ENCODE measurements at regions not wholly inside any gene's neighbourhood (a gene's known extent, or its start where the extent isn't known, plus 50 kb on each side); places are given as distances from the start of the nearest gene placed in this dataset.

- no peak for DNase-seq (ENCODE audit: low spot score)
Observed at GRCh38 chr14:71467361-71467811, 464.8 kb upstream of the RGS6 start.

GRCh38 chr14:71468701-71469100 lies 463.5 kb upstream of the RGS6 start:
- DNase-seq (ENCODE audit: low spot score) = no peak

- no peak for DNase-seq (ENCODE audit: low spot score)
Observed at GRCh38 chr14:71469643-71470335, 462.4 kb upstream of the RGS6 start.

- DNase-seq (ENCODE audit: low spot score) = no peak
Observed at GRCh38 chr14:71471634-71472355, 460.4 kb upstream of the RGS6 start.

- DNase-seq (ENCODE audit: low spot score) = no peak
Observed at GRCh38 chr14:71472356-71473340, 459.6 kb upstream of the RGS6 start.

GRCh38 chr14:71473843-71474242 lies 458.4 kb upstream of the RGS6 start:
- DNase-seq (ENCODE audit: low spot score) = no peak

GRCh38 chr14:71474301-71475265 lies 457.6 kb upstream of the RGS6 start:
- DNase-seq (ENCODE audit: low spot score) = peak; percentile 47

- no peak for DNase-seq (ENCODE audit: low spot score)
Observed at GRCh38 chr14:71475916-71476315, 456.3 kb upstream of the RGS6 start.

GRCh38 chr14:71478542-71478941 lies 453.7 kb upstream of the RGS6 start:
- DNase-seq (ENCODE audit: low spot score) = no peak

- no peak for DNase-seq (ENCODE audit: low spot score)
Observed at GRCh38 chr14:71481021-71481654, 451.1 kb upstream of the RGS6 start.

- no peak for DNase-seq (ENCODE audit: low spot score)
Observed at GRCh38 chr14:71482671-71483070, 449.6 kb upstream of the RGS6 start.

GRCh38 chr14:71483154-71483553 lies 449.1 kb upstream of the RGS6 start:
- no peak for DNase-seq (ENCODE audit: low spot score)

GRCh38 chr14:71485833-71486232 lies 446.4 kb upstream of the RGS6 start:
- DNase-seq (ENCODE audit: low spot score) = no peak

GRCh38 chr14:71486279-71486678 lies 445.9 kb upstream of the RGS6 start:
- no peak for DNase-seq (ENCODE audit: low spot score)

GRCh38 chr14:71487449-71487848 lies 444.8 kb upstream of the RGS6 start:
- no peak for DNase-seq (ENCODE audit: low spot score)

- DNase-seq (ENCODE audit: low spot score) = no peak
Observed at GRCh38 chr14:71487941-71488340, 444.3 kb upstream of the RGS6 start.

GRCh38 chr14:71488703-71489191 lies 443.5 kb upstream of the RGS6 start:
- DNase-seq (ENCODE audit: low spot score) = no peak

- DNase-seq (ENCODE audit: low spot score) = no peak
Observed at GRCh38 chr14:71489742-71490141, 442.5 kb upstream of the RGS6 start.

- no peak for DNase-seq (ENCODE audit: low spot score)
Observed at GRCh38 chr14:71491931-71492330, 440.3 kb upstream of the RGS6 start.

GRCh38 chr14:71492346-71492745 lies 439.9 kb upstream of the RGS6 start:
- no peak for DNase-seq (ENCODE audit: low spot score)
